Suppressor macrophage treated with lipopolysaccharide for 4 hours (primary cell): ENCODE measurements at regions not wholly inside any gene's neighbourhood (a gene's known extent, or its start where the extent isn't known, plus 50 kb on each side); places are given as distances from the start of the nearest gene placed in this dataset.

Source experiments
- DNase-seq: peaks from one replicate; pipeline ENCODE4 v3.0.0-alpha.2; 2020

- DNase-seq, result no peak
These were observed 95.8 kb upstream of the ABCA1 start for GRCh38 chr9:105023788-105024187.

GRCh38 chr9:105024529-105024928 is 96.6 kb upstream of the ABCA1 start:
- DNase-seq, result no peak

GRCh38 chr9:105026451-105026850 is 98.5 kb upstream of the ABCA1 start:
- DNase-seq, result peak; percentile 69

GRCh38 chr9:105027084-105027483 is 99.1 kb upstream of the ABCA1 start:
- peak; percentile 24 for DNase-seq

GRCh38 chr9:105030285-105030684 is 102.3 kb upstream of the ABCA1 start:
- DNase-seq, result no peak

- DNase-seq, result no peak
These were observed 109.2 kb upstream of the ABCA1 start for GRCh38 chr9:105037139-105037538.

GRCh38 chr9:105038051-105038450 is 110.1 kb upstream of the ABCA1 start:
- DNase-seq, result no peak

- no peak for DNase-seq
These were observed 111.3 kb upstream of the ABCA1 start for GRCh38 chr9:105039175-105039799.

- no peak for DNase-seq
These were observed 115.5 kb upstream of the ABCA1 start for GRCh38 chr9:105043370-105043936.

- no peak for DNase-seq
These were observed 116.6 kb upstream of the ABCA1 start for GRCh38 chr9:105044518-105044917.

- DNase-seq, result no peak
These were observed 119.2 kb upstream of the ABCA1 start for GRCh38 chr9:105046907-105047741.

- DNase-seq, result no peak
These were observed 119.7 kb upstream of the ABCA1 start for GRCh38 chr9:105047742-105048041.

GRCh38 chr9:105048331-105048730 is 120.4 kb upstream of the ABCA1 start:
- DNase-seq, result no peak

GRCh38 chr9:105050296-105050695 is 122.3 kb upstream of the ABCA1 start:
- DNase-seq, result no peak

- peak; percentile 46 for DNase-seq
These were observed 123.9 kb upstream of the ABCA1 start for GRCh38 chr9:105051897-105052296.

- peak; percentile 83 for DNase-seq
These were observed 124.4 kb upstream of the ABCA1 start for GRCh38 chr9:105052346-105052745.

GRCh38 chr9:105053209-105053652 is 125.3 kb upstream of the ABCA1 start:
- DNase-seq, result peak; percentile 95

GRCh38 chr9:105054491-105054890 is 126.5 kb upstream of the ABCA1 start:
- peak; percentile 58 for DNase-seq

GRCh38 chr9:105055917-105056316 is 128.0 kb upstream of the ABCA1 start:
- no peak for DNase-seq

GRCh38 chr9:105057551-105057950 is 129.6 kb upstream of the ABCA1 start:
- DNase-seq, result no peak

- DNase-seq, result peak; percentile 59
These were observed 131.3 kb upstream of the ABCA1 start for GRCh38 chr9:105059252-105059651.

- DNase-seq, result no peak
These were observed 134.4 kb upstream of the ABCA1 start for GRCh38 chr9:105062222-105062855.

GRCh38 chr9:105064248-105065097 is 136.5 kb upstream of the ABCA1 start:
- DNase-seq, result peak; percentile 94
